HepG2 (cell line): ENCODE measurements at regions not wholly inside any gene's neighbourhood (a gene's known extent, or its start where the extent isn't known, plus 50 kb on each side); places are given as distances from the start of the nearest gene placed in this dataset.

Experiments
- BRD4 ChIP-seq: sonication (generic); formaldehyde crosslinking; IDR thresholded peaks from 2 replicates; pipeline ENCODE4 v1.4.0; 2020; ENCODE audit warnings: missing genetic modification reagents
- GATA4 ChIP-seq: sonication (generic); IDR thresholded peaks from 2 replicates; pipeline ENCODE4 v1.6.1; 2016; ENCODE audit warnings: antibody characterized with exemption, low read depth, borderline replicate concordance
- HNF4G ChIP-seq, 2 experiments: sonication (generic) in 1 of 2; formaldehyde crosslinking in 1 of 2; IDR thresholded peaks; 2 replicates each; pipeline versions ENCODE4 v1.4.0 to v1.6.1; 2011 to 2020; ENCODE audit warnings: borderline replicate concordance in 2 of 2, low read depth in 2 of 2, mild to moderate bottlenecking in 2 of 2, low read length in 1 of 2, missing genetic modification reagents in 1 of 2, moderate library complexity in 1 of 2
- ISX ChIP-seq: sonication (generic); formaldehyde crosslinking; conservative IDR thresholded peaks from 2 replicates; pipeline ENCODE4 v1.5.0; 2020; ENCODE audit warnings: missing genetic modification reagents
- JARID2 ChIP-seq: sonication (generic); formaldehyde crosslinking; IDR thresholded peaks from 2 replicates; pipeline ENCODE4 v1.8.1; 2023; ENCODE audit warnings: missing genetic modification reagents, inconsistent platforms; ENCODE audit not compliant: insufficient replicate concordance
- MTF1 ChIP-seq: sonication (generic); formaldehyde crosslinking; IDR thresholded peaks from 2 replicates; pipeline ENCODE4 v1.5.0; 2020; ENCODE audit warnings: missing genetic modification reagents
- NFE2L2 ChIP-seq: fragments of 150-350 bp; IDR thresholded peaks from 2 replicates; pipeline ENCODE4 v1.6.1; 2014; ENCODE audit warnings: low read length
- NKX3-1 ChIP-seq: sonication (generic); formaldehyde crosslinking; IDR thresholded peaks from 2 replicates; pipeline ENCODE4 v1.5.0; 2020; ENCODE audit warnings: missing genetic modification reagents
- SATB2 ChIP-seq: sonication (generic); formaldehyde crosslinking; IDR thresholded peaks from 2 replicates; pipeline ENCODE4 v1.5.0; 2020; ENCODE audit warnings: missing genetic modification reagents
- SMAD3 ChIP-seq: sonication (generic); formaldehyde crosslinking; IDR thresholded peaks from 2 replicates; pipeline ENCODE4 v1.4.0; 2020; ENCODE audit warnings: missing genetic modification reagents
- TAF15 ChIP-seq: fragments of 200-400 bp; formaldehyde crosslinking; IDR thresholded peaks from one replicate; pipeline ENCODE4 v1.6.1; 2018; ENCODE audit warnings: mild to moderate bottlenecking, low read depth, low read length; ENCODE audit not compliant: poor library complexity, severe bottlenecking
- ZBTB38 ChIP-seq: sonication (generic); formaldehyde crosslinking; IDR thresholded peaks from 2 replicates; pipeline ENCODE4 v1.5.1; 2020; ENCODE audit warnings: mild to moderate bottlenecking, missing genetic modification reagents
- ZFP82 ChIP-seq: sonication (generic); formaldehyde crosslinking; IDR thresholded peaks from 2 replicates; pipeline ENCODE4 v1.5.1; 2020; ENCODE audit warnings: mild to moderate bottlenecking, missing genetic modification reagents, borderline replicate concordance
- ZKSCAN8 ChIP-seq: IDR thresholded peaks from 2 replicates; pipeline ENCODE4 v1.6.1; 2016; ENCODE audit warnings: borderline replicate concordance, missing genetic modification reagents, missing compliant biosample characterization
- ZNF205 ChIP-seq: IDR thresholded peaks from 2 replicates; pipeline ENCODE4 v1.6.1; 2018; ENCODE audit warnings: missing biosample characterization, missing genetic modification reagents
- ZNF318 ChIP-seq: sonication (generic); formaldehyde crosslinking; IDR thresholded peaks from 2 replicates; pipeline ENCODE4 v1.4.0; 2020; ENCODE audit warnings: mild to moderate bottlenecking, missing genetic modification reagents
- TF ChIP-seq, protein P1 (sequence below): sonication (generic); formaldehyde crosslinking; IDR thresholded peaks from 2 replicates; pipeline ENCODE4 v1.4.0; 2020; ENCODE audit warnings: missing genetic modification reagents, low read depth, mild to moderate bottlenecking, borderline replicate concordance
- TF ChIP-seq, protein P2 (sequence below): sonication (generic); formaldehyde crosslinking; IDR thresholded peaks from 2 replicates; pipeline ENCODE4 v1.5.0; 2020; ENCODE audit warnings: missing genetic modification reagents
- TF ChIP-seq, protein P3 (sequence below): sonication (generic); formaldehyde crosslinking; IDR thresholded peaks from 2 replicates; pipeline ENCODE4 v1.4.0; 2020; ENCODE audit warnings: missing genetic modification reagents

- TF ChIP-seq ZNF318 (no peak), NKX3-1 (no peak), ISX (CRISPR knock-in tag) (no peak), NFE2L2 (peak; percentile 94), ZNF205 (CRISPR knock-in tag) (no peak), HNF4G (IDR thresholded peaks at IDR 0.05; ENCODE audit: borderline replicate concordance, low read depth, low read length) (peak; percentile 94), HNF4G (CRISPR knock-in tag; IDR thresholded peaks at IDR 0.05; ENCODE audit: borderline replicate concordance, low read depth) (peak; percentile 58; the same call in 1 of the 2 replicates), TAF15 (no peak), MTF1 (no peak), SMAD3 (no peak), BRD4 (no peak), GATA4 (no peak), ZFP82 (CRISPR knock-in tag) (no peak), ZKSCAN8 (CRISPR knock-in tag) (no peak), SATB2 (CRISPR knock-in tag) (no peak), JARID2 (CRISPR knock-in tag) (no peak), ZBTB38 (CRISPR knock-in tag) (no peak)
- TF ChIP-seq, protein P1, sequence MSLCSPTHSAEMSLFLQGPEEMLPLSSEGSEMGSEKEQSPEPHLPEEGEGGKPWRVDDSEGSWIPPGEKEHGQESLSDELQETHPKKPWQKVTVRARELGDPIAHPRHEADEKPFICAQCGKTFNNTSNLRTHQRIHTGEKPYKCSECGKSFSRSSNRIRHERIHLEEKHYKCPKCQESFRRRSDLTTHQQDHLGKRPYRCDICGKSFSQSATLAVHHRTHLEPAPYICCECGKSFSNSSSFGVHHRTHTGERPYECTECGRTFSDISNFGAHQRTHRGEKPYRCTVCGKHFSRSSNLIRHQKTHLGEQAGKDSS (CRISPR knock-in tag) = no peak
- TF ChIP-seq, protein P2, sequence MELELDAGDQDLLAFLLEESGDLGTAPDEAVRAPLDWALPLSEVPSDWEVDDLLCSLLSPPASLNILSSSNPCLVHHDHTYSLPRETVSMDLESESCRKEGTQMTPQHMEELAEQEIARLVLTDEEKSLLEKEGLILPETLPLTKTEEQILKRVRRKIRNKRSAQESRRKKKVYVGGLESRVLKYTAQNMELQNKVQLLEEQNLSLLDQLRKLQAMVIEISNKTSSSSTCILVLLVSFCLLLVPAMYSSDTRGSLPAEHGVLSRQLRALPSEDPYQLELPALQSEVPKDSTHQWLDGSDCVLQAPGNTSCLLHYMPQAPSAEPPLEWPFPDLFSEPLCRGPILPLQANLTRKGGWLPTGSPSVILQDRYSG (CRISPR knock-in tag) = no peak
- TF ChIP-seq, protein P3, sequence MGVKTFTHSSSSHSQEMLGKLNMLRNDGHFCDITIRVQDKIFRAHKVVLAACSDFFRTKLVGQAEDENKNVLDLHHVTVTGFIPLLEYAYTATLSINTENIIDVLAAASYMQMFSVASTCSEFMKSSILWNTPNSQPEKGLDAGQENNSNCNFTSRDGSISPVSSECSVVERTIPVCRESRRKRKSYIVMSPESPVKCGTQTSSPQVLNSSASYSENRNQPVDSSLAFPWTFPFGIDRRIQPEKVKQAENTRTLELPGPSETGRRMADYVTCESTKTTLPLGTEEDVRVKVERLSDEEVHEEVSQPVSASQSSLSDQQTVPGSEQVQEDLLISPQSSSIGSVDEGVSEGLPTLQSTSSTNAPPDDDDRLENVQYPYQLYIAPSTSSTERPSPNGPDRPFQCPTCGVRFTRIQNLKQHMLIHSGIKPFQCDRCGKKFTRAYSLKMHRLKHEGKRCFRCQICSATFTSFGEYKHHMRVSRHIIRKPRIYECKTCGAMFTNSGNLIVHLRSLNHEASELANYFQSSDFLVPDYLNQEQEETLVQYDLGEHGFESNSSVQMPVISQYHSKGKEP = no peak
Measured at GRCh38 chr14:53855127-53855526, 101.5 kb downstream of the BMP4 start (continued).
